D721Med (cell line): ENCODE measurements at regions not wholly inside any gene's neighbourhood (a gene's known extent, or its start where the extent isn't known, plus 50 kb on each side); places are given as distances from the start of the nearest gene placed in this dataset.

Experiments
- DNase-seq: peaks from one replicate; pipeline ENCODE4 v3.0.0; 2011; ENCODE audit warnings: low spot score; ENCODE audit not compliant: insufficient read length
- FAIRE-seq: peaks from 2 replicates; lab custom pipeline; 2011; peaks lifted over from hg19 to GRCh38; lab: Jason Lieb, UNC
- CTCF ChIP-seq: IDR thresholded peaks from 2 replicates; pipeline ENCODE4 v1.5.1; 2012; ENCODE audit warnings: mild to moderate bottlenecking, control low read depth; ENCODE audit not compliant: insufficient read depth; ENCODE audit errors: missing control alignments

DNA sequence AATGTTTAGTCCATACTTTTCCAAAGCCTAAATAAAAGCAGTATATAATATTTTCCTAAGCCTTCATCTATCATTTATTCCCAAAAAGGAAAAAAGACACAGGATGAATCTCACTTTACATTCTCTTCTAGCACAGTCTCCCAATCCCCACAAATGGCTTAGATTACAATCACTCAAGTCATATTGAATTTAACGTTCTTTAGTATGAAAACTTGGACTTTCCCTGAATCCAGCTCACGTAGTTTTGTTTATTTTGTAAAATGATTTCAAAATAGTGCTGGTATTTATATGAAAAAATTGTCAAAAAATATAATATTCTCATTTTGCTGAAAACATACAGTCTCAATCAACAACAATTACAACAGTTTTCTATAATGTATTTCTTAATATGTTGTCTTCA, 137.7 kb upstream of the CCDC150 start:
- FAIRE-seq = no peak

DNA sequence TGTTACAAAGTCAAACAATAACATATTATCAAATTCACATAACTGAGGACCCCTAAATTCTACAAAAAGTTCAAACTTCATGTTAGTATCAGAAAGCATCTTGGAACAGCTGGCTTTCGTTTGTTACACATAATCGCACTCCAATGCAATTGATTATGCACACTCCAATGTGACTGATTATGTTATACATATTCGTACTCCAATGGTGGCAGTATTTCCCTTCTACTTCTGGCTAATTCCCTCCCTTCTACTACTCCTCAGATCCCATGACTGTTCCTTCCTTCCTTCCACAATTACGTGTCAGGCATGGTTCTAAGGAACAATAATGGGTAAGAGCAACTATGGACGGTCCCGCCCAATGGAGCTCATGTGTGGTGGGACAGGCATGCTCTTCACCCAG, 137.1 kb upstream of the CCDC150 start:
- no peak for FAIRE-seq
- DNase-seq = no peak
- no peak for TF ChIP-seq CTCF

More for the DNA sequence above, 137.7 kb upstream of the CCDC150 start:
- no peak for DNase-seq
- TF ChIP-seq CTCF = no peak

DNA sequence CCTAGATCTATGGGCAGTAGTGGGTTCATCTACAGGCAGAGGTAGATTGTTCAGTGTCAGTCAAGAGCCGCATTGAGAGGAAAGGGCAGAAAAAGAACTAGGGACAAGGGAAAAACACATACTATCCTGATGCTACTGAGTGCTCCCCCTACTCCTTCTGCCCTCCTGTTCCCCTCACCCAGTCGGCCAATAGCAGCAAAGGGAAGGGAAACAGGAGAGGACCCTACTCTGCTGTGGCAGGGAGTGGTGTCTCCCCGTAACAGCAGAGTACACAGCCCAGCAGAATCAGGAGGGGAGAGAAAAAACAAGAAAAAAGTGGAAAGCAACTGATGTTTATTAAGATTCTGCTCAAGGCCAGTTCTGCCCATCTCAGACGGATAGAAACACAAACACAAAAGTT, 136.1 kb upstream of the CCDC150 start:
- no peak for DNase-seq
- no peak for TF ChIP-seq CTCF
- FAIRE-seq = no peak

- no peak for TF ChIP-seq CTCF
- no peak for FAIRE-seq
- no peak for DNase-seq
These were observed 134.7 kb upstream of the CCDC150 start for GRCh38 chr2:196504788-196505187.

- no peak for TF ChIP-seq CTCF
- DNase-seq (no peak), FAIRE-seq (no peak)
These were observed 129.3 kb upstream of the CCDC150 start for GRCh38 chr2:196510246-196510645.

GRCh38 chr2:196511258-196512168, 128.0 kb upstream of the CCDC150 start:
- DNase-seq (no peak), FAIRE-seq (no peak)
- TF ChIP-seq CTCF = no peak
